SU-DHL-6 (cell line): ENCODE measurements at regions not wholly inside any gene's neighbourhood (a gene's known extent, or its start where the extent isn't known, plus 50 kb on each side); places are given as distances from the start of the nearest gene placed in this dataset.

ENCODE experiments used
- CTCF ChIP-seq: fragments of 200-600 bp; sonication (generic); IDR thresholded peaks from one replicate; pipeline ENCODE4 v1.5.1; 2017; ENCODE audit warnings: antibody characterized with exemption, mild to moderate bottlenecking, low read length, moderate library complexity; ENCODE audit not compliant: insufficient read depth, poor library complexity, severe bottlenecking
- EZH2phosphoT487 ChIP-seq: fragments of 200-600 bp; sonication (generic), shearing (Covaris generic); conservative IDR thresholded peaks from 2 replicates; pipeline ENCODE4 v1.6.1; 2018; ENCODE audit warnings: mild to moderate bottlenecking, antibody characterized with exemption, low read length, moderate library complexity, mixed read lengths

DNA sequence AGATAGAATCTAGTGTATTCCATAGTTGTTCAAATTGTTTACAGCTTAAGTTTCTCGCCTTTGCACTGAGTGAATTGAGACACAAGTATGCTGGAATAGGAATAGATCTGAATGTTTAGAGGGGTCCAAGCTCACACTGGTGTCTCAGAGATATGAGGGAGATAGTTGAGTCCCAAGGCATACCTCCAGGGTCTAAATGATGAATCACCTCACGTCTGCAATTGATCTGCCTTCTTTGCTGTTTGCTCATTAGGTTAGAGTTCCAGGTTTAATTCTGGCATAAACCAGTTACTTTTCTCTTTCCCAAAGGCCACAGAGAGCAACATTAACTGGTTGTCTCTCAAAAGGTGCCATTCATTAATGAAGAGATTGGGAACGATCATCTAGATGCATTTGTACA, 106.3 kb upstream of the MME start:
- no peak for TF ChIP-seq EZH2phosphoT487
- no peak for TF ChIP-seq CTCF
